ENCODE measurements at regions not wholly inside any gene's neighbourhood (a gene's known extent, or its start where the extent isn't known, plus 50 kb on each side); places are given as distances from the start of the nearest gene placed in this dataset.

DNA sequence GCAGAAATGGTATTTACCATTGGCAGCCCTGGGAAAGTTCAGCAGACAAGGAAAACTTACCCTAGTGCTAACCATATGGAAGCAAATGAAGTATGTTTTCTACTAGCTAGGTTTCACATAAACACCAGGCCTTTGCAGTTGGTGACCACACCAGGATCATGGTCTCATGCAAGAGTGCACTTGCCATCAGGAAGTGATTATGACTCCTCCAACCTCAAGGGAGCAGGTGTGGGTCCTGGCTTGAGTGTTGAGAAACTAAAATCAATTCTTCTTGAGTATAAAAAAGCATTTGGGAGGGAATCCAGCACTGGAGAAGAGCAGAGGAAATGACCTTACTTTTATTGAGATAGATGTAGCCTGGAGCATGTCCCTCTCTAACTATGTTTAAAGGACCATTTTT, 56.8 kb upstream of the SPAG16 start:
- TF ChIP-seq, protein P1, sequence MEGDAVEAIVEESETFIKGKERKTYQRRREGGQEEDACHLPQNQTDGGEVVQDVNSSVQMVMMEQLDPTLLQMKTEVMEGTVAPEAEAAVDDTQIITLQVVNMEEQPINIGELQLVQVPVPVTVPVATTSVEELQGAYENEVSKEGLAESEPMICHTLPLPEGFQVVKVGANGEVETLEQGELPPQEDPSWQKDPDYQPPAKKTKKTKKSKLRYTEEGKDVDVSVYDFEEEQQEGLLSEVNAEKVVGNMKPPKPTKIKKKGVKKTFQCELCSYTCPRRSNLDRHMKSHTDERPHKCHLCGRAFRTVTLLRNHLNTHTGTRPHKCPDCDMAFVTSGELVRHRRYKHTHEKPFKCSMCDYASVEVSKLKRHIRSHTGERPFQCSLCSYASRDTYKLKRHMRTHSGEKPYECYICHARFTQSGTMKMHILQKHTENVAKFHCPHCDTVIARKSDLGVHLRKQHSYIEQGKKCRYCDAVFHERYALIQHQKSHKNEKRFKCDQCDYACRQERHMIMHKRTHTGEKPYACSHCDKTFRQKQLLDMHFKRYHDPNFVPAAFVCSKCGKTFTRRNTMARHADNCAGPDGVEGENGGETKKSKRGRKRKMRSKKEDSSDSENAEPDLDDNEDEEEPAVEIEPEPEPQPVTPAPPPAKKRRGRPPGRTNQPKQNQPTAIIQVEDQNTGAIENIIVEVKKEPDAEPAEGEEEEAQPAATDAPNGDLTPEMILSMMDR (IDR thresholded peaks at IDR 0.05): no peak
- TF ChIP-seq POLR2A (IDR thresholded peaks at IDR 0.05): no peak

Data from right lobe of liver (tissue), 4 donors.